NCI-H226 (cell line): ENCODE measurements at regions not wholly inside any gene's neighbourhood (a gene's known extent, or its start where the extent isn't known, plus 50 kb on each side); places are given as distances from the start of the nearest gene placed in this dataset.
"Not testable (repeated sequence)": the region's sequence is repeated elsewhere in the genome, so short reads cannot be mapped to it uniquely, and the experiment has no call there.

Experiments
- DNase-seq: peaks from one replicate; pipeline ENCODE4 v3.0.0-alpha.2; 2015

- DNase-seq: no peak
Measured at GRCh38 chr5:124502551-124502950, 243.9 kb downstream of the ZNF608 start.

GRCh38 chr5:124499818-124500217, 246.6 kb downstream of the ZNF608 start:
- not testable (repeated sequence) for DNase-seq

- DNase-seq: not testable (repeated sequence)
Measured at GRCh38 chr5:124496968-124497367, 249.5 kb downstream of the ZNF608 start.

- no peak for DNase-seq
Measured at GRCh38 chr5:124494540-124495116, 251.8 kb downstream of the ZNF608 start.

DNA sequence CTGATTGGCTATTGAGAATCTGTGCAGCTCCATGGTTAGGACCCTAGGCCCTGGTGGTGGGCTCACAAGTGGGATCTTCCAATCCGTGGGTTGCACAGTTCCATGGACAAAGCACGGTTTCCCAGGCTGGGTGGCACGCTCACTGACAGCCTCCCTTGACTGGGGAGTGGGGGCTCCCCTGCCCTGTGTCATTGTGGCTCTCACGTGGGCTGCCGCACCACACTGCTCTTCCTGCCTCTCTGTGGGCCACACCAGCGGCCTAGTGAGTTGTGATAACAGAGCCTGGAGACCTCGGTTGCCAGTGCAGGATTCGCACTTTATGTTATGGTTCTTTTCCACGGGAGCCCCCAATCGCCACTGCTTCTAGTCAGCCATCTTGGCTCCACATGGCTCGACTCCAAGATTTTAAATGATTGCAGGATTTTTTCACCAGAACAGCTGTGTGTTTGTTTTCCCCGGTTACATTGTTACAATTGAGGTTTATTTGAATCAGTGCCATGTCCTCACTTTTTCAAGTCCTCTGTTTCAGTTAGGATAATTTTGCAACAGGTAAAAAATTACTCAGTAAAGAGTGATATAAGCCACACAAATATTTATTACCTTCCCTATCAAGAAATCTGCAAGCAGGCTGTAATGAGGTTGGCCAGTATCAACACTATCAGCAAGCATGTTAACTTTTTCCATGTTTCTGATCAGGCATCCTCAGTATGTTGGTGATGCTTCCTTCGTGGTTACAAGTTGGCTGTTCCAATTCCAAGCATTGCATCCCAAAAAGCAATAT, 253.8 kb downstream of the ZNF608 start:
- DNase-seq: no peak

- DNase-seq: not testable (repeated sequence)
Measured at GRCh38 chr5:124490315-124490714, 256.1 kb downstream of the ZNF608 start.

GRCh38 chr5:124481419-124481818, 265.0 kb downstream of the ZNF608 start:
- DNase-seq: no peak

- no peak for DNase-seq
Measured at GRCh38 chr5:124480964-124481363, 265.5 kb downstream of the ZNF608 start.

DNA sequence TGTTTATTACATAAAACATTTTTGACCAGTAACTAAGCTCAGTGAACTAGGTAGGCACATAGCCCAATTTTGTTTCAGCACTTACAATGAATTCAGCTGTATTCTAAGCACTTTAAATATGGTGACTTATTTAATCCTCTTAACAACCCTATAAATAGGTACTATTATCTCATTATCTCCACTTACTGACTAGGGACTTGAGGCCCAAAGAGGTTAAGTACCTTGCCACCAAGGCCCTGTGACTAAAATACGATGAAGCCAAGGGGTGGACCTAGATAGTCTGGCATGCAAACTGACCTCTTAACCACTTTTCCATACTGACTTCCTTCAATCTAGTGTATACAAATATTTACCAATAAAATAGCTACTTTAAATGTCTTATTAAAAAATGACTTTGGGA, 266.4 kb downstream of the ZNF608 start:
- no peak for DNase-seq

GRCh38 chr5:124478264-124478663, 268.2 kb downstream of the ZNF608 start:
- no peak for DNase-seq

DNA sequence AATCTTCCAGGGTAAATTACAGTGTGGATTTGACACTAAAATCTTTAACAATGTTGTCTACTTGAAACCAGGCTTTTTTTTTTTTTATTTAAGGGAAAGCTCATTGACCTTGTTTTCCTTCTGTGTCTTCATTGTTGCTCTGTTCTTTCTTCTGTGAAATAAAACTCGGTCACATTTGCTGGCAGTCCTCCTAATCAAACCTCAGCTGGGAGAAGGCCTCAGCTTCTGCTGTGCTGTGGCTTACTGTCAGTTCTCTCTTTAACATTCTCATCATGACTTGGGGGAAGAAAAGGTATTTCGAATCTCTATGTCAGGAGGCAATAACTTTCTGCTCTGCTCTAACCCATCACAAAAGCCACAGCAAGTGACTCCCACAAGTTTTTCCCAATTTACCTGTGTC, 268.9 kb downstream of the ZNF608 start:
- DNase-seq: no peak

DNA sequence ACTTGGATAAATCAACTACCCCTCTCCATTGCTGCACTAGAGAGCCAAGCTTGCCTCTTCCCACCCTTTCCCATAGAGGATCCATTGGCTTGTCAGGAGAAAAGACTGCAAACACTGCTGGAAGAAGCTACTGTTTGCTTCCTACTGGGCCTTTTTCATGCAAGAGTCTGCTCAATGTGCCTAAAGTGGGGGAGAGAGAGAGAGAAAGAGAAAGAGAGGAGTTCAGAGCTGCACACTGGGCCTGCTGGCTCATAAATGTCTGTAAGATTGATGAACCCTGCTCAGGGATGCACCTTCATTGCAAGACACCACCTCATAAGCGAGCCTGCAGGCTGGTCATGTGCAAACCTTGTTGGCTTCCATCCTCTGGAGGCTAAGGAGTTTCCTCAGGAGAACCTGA, 269.4 kb downstream of the ZNF608 start:
- DNase-seq: no peak

- no peak for DNase-seq
Measured at GRCh38 chr5:124474528-124475215, 271.8 kb downstream of the ZNF608 start.

DNA sequence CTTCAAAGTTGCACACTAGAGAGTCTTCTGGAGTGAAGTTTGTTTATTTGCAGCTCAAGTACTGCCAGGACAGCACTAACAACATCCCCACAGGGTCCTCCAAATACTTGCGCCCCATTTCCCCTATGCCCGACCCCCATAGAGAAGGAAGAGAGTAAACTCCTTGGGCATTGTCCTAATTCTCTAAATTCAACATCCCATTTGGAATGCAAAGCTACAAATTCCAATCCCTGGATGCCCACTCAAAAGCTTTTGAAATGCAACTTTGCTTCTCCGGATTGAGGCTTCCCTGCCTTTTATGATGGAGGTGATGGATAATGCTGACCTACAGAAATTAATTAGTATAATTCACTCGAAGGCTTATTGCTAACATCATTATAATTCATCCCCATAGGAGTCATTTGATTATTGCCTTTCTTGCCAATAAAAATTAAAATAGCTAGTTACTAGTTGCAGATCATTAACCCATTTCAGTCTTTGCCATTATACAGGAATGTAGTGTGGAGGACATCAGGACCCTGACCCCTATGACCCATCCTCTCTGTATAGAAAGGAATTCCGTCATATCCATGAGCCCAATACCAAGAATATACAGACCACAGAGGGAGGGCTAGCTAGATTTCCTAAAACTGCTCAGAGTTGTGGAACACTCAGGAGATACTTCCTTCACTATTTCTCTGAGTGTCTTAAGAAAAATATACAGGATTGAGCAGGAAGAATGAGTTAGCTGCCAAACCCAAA, 277.6 kb downstream of the ZNF608 start:
- DNase-seq: no peak

DNA sequence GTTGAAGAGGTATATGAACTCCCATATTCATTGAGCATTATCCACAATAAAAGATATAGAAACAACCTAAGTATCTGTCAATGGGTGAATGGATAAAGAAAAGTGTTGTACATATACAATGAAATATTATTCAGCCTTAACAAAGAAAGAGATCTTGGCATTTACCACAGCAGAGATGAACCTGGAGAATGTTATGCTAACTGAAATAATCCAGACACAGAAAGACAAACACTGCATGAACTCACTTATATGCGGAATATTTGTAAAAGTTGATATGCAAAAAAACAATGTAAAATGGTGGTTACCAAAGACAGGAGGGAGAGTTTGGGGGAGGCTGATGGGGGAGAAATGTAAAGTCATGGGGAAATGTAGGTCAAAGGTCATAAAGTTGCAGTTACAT, 278.7 kb downstream of the ZNF608 start:
- no peak for DNase-seq

GRCh38 chr5:124466011-124466410, 280.4 kb downstream of the ZNF608 start:
- DNase-seq: no peak

DNA sequence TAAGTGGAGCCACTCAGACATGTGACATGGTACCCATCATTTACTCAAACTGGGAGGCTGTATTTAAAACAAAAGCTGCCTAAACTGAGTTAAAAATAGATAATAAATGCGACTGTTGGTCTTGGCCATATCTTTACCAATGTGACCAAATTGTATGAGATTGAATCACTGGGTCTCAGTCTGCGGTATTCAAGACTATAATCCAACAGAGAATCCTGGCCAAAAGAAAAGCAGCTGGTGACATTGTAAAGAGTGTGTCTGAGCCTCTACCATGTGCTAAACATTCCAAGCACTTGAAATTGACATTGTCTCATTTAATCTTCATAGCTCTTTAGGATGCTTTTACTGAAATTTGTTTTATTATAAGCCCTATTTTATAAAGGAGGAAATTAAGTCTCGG, 282.6 kb downstream of the ZNF608 start:
- DNase-seq: no peak

DNA sequence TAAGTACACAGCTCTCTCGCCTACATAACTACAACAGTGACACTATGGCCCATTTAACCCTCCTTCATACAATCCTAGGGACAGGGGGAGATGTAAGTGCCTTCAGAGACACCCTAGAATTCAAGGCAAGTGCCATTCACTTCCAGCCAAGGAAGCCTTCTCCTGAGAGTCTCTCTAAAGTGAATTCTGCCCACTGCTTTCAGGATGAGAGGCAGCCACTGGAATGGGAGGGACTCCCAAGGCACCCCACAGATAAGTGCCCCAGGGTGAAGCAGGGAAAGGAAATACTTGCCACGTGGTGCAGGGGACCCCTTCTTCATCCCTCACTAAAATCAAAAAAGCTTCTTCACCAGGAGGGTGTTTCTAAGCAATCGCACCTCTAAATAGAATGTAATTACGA, 283.7 kb downstream of the ZNF608 start:
- DNase-seq: no peak

DNA sequence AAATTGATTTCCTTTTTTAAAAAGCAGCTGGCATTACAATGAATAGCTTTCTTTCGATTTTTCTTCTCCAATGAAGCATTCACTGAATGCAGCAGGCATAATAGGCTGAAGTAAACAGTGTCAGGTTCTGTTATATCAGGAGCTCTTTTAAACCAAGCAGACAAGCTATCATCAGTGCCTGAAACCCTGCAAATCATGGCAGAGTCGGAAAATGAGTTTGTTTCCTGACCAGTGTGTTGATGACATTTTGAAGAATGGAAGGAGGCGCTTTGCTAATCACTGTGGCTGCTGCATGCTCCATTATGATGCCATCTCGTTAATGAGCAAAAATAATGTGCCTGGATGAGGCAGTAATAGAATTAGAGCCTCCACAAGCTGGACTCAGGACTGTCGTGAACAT, 284.5 kb downstream of the ZNF608 start:
- no peak for DNase-seq

DNA sequence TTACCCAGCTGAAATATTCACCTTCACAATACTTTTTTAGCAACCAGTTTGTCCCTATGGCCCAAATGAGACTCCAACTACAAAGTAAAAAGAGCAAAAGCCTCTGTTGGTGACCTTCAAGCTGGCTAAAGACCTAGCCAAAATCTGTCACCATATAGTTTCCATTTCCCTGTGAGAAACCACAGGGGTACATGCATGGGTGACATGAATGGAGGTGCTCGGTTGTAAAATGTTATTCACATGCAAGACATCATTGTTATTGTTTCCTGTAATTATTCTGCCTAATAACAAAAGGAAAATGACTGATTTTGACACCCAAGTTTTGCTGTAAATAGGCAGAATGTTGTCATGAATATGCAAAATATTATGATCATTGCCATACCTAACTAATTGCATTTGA, 285.3 kb downstream of the ZNF608 start:
- no peak for DNase-seq

DNA sequence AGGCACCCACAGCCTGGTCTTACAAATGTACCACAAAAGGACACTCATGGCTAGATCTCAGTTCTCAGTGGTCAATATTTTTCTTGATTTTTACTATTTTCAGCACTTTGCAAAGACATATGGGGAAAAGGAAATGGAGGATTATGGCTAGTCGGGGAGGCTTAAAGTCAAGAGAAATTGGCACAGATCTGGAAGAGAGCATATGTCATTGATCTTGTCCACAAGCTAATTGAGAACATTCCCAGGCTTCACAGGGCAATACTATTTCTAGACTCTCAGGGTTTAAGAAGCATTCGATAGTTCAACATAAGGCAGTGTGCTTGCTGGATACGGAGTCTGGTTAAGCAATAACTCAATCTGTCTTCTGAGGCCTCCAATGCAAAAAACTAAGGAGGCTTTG, 285.8 kb downstream of the ZNF608 start:
- no peak for DNase-seq

GRCh38 chr5:124459984-124460383, 286.5 kb downstream of the ZNF608 start:
- DNase-seq: no peak

- DNase-seq: no peak
Measured at GRCh38 chr5:124457901-124458300, 288.5 kb downstream of the ZNF608 start.

- DNase-seq: no peak
Measured at GRCh38 chr5:124457101-124457500, 289.3 kb downstream of the ZNF608 start.
